ENCODE measurements at regions not wholly inside any gene's neighbourhood (a gene's known extent, or its start where the extent isn't known, plus 50 kb on each side); places are given as distances from the start of the nearest gene placed in this dataset.

DNA sequence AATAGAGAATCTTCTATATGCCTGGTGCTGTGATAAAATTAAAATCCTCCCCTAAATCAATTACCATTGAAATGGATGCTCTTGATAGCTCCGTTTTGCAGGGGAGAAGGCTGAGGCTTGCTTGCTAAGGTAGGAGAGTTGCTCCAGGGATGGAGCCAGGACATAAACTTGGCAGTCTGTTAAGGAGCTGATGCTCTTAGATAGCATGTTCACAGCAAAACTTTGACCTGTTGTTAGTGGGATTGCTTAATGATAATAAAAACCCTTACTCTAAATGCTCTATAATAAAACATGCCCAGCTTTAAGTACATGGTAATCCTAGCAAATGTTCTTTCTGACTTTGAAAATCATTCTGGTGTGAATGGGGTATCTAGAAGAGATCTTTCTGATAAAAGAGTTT lies 228.4 kb upstream of the JAG1 start:
- Histone ChIP-seq H3K9me3 (ENCODE audit: severe bottlenecking) (no peaks in the 10 kb centered on the region), H3K4me1 (ENCODE audit: insufficient read depth, poor library complexity, severe bottlenecking) (no peaks in the 10 kb centered on the region), H3K27me3 (ENCODE audit: insufficient read depth, poor library complexity, severe bottlenecking) (no peaks in the 10 kb centered on the region), H3K36me3 (ENCODE audit: low read depth) (no peaks in the 10 kb centered on the region), H3K4me3 (ENCODE audit: severe bottlenecking) (no peak overlapping the region), H3K27ac (ENCODE audit: poor library complexity, severe bottlenecking) (no peak overlapping the region)
- DNase-seq (ENCODE audit: low spot score) (no peak), ATAC-seq (ENCODE audit: low read depth) (no peak)
- TF ChIP-seq, protein P1, sequence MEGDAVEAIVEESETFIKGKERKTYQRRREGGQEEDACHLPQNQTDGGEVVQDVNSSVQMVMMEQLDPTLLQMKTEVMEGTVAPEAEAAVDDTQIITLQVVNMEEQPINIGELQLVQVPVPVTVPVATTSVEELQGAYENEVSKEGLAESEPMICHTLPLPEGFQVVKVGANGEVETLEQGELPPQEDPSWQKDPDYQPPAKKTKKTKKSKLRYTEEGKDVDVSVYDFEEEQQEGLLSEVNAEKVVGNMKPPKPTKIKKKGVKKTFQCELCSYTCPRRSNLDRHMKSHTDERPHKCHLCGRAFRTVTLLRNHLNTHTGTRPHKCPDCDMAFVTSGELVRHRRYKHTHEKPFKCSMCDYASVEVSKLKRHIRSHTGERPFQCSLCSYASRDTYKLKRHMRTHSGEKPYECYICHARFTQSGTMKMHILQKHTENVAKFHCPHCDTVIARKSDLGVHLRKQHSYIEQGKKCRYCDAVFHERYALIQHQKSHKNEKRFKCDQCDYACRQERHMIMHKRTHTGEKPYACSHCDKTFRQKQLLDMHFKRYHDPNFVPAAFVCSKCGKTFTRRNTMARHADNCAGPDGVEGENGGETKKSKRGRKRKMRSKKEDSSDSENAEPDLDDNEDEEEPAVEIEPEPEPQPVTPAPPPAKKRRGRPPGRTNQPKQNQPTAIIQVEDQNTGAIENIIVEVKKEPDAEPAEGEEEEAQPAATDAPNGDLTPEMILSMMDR (IDR thresholded peaks at IDR 0.05; ENCODE audit: poor library complexity, severe bottlenecking): no peak

DNA sequence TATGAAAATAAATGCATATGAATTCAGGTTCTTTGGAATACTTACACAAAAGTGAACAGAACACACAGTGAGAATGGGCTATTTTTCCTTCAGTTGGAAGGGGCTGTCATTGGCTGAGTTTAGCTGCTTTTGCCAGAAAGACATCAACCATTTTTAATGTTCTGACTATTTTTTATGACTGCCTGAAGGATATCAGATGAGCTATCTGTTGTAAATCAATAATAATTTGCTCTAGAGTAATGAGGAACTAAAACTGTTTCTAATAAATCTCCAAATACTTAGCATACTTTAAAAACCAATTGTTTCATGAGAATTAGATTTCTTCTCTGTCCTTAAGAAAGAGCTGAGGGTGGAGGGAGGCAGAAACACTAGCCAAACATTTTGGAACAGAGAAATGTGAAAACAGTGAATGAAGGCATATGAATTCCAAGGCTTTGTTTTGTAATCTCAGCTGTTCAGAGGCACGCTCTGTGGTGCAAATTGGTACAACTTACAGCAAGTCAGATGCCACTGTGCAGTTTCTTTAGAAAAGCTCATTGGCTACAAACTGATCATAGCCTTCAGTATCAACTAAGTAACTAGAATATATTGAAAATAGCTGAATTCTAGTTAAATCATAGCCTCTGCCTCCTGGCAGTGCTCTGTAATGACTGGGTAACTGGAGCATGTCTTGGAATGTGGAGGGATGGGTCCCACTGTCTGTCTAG lies 228.9 kb upstream of the JAG1 start:
- no peak for DNase-seq (ENCODE audit: low spot score)
- TF ChIP-seq, protein P1 (IDR thresholded peaks at IDR 0.05; ENCODE audit: poor library complexity, severe bottlenecking): no peak
- Histone ChIP-seq H3K4me3 (ENCODE audit: severe bottlenecking) (no peak overlapping the region), H3K9me3 (ENCODE audit: severe bottlenecking) (no peaks in the 10 kb centered on the region), H3K27me3 (ENCODE audit: insufficient read depth, poor library complexity, severe bottlenecking) (no peaks in the 10 kb centered on the region), H3K27ac (ENCODE audit: poor library complexity, severe bottlenecking) (no peak overlapping the region), H3K4me1 (ENCODE audit: insufficient read depth, poor library complexity, severe bottlenecking) (no peaks in the 10 kb centered on the region), H3K36me3 (ENCODE audit: low read depth) (no peaks in the 10 kb centered on the region)
- ATAC-seq (ENCODE audit: low read depth): no peak

DNA sequence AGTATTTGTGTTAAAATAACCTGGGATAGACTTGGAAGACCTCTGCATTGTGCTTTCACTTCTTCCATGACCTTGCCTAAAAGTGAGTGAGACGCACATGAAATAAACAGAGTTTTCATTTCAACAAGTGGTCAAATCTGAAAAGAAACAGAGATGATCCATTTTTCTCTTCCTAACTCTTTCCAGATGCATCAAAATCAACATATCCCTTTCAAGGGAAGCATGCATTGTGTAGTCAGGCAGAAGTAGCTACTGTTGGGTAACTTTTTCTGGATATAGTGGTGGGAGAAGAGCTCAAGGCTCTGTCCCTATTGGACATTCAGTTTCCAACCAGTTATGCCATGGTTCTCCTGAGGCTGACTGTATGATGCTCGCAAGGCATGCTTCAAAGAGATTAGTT lies 233.0 kb upstream of the JAG1 start:
- H3K27me3 ChIP-seq (ENCODE audit: insufficient read depth, poor library complexity, severe bottlenecking): no peaks in the 10 kb centered on the region
- no peaks in the 10 kb centered on the region for H3K9me3 ChIP-seq (ENCODE audit: severe bottlenecking)
- no peaks in the 10 kb centered on the region for H3K36me3 ChIP-seq (ENCODE audit: low read depth)
- TF ChIP-seq, protein P1 (IDR thresholded peaks at IDR 0.05; ENCODE audit: poor library complexity, severe bottlenecking): no peak
- no peak for ATAC-seq (ENCODE audit: low read depth)
- no peaks in the 10 kb centered on the region for H3K4me1 ChIP-seq (ENCODE audit: insufficient read depth, poor library complexity, severe bottlenecking)
- DNase-seq (ENCODE audit: low spot score): no peak
- no peak overlapping the region for H3K4me3 ChIP-seq (ENCODE audit: severe bottlenecking)
- H3K27ac ChIP-seq (ENCODE audit: poor library complexity, severe bottlenecking): no peak overlapping the region

DNA sequence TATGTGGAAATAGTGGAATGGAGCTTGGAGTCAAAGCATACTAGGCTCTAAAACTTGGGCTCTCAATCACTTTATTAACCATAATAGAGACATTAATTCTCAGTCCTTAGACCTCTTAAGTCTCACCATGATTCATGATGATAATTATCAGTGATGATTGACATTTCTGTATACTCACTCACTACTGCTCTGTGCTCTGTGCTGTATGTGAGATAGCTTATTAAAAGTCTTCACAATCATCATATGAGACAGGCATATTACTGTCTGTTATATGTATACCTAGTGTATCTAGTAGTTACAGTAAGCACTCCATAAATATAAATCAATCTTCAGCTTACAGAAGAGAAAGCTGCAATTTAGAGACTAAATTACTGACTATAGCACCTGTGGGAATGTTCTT lies 236.0 kb upstream of the JAG1 start:
- Histone ChIP-seq H3K4me1 (ENCODE audit: insufficient read depth, poor library complexity, severe bottlenecking) (no peaks in the 10 kb centered on the region), H3K9me3 (ENCODE audit: severe bottlenecking) (no peaks in the 10 kb centered on the region), H3K27me3 (ENCODE audit: insufficient read depth, poor library complexity, severe bottlenecking) (no peaks in the 10 kb centered on the region), H3K36me3 (ENCODE audit: low read depth) (no peaks in the 10 kb centered on the region), H3K4me3 (ENCODE audit: severe bottlenecking) (no peak overlapping the region), H3K27ac (ENCODE audit: poor library complexity, severe bottlenecking) (no peak overlapping the region)
- ATAC-seq (ENCODE audit: low read depth) (no peak), DNase-seq (ENCODE audit: low spot score) (no peak)
- TF ChIP-seq, protein P1 (IDR thresholded peaks at IDR 0.05; ENCODE audit: poor library complexity, severe bottlenecking): no peak

DNA sequence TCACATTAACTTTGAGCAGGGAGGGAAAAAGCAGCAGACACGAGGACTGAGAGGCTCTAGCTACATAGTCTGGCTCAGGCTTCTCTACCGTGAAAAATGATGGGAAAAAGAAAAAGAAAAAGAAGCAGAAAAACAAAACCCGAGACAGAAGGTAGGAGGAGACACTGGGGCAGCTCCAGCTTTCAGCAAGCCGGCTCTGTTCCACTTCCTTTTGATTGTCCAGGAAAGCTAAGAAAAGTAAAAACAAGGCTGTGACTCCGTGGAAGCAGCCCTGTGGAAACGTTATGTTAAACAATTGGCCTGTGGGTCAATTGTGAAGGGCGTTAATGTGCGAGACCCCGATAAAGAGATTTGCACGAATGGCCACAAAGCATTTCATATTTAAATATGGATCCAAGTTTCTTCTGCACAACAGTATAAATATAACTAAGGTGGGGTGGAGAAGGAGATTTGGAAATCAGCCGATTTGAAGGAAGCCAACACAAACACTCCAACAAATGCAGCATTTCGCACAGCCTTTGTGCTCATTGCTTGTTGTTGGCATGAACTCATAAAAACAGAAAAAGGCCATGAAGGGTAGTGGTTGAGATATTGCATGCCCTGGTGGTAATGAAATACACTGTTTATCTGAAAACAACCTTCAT lies 236.9 kb upstream of the JAG1 start:
- H3K27ac ChIP-seq (ENCODE audit: poor library complexity, severe bottlenecking): no peak overlapping the region
- H3K9me3 ChIP-seq (ENCODE audit: severe bottlenecking): no peaks in the 10 kb centered on the region
- TF ChIP-seq, protein P1 (IDR thresholded peaks at IDR 0.05; ENCODE audit: poor library complexity, severe bottlenecking): no peak
- H3K36me3 ChIP-seq (ENCODE audit: low read depth): no peaks in the 10 kb centered on the region
- DNase-seq (ENCODE audit: low spot score): no peak
- no peak overlapping the region for H3K4me3 ChIP-seq (ENCODE audit: severe bottlenecking)
- no peak for ATAC-seq (ENCODE audit: low read depth)
- H3K4me1 ChIP-seq (ENCODE audit: insufficient read depth, poor library complexity, severe bottlenecking): no peaks in the 10 kb centered on the region
- no peaks in the 10 kb centered on the region for H3K27me3 ChIP-seq (ENCODE audit: insufficient read depth, poor library complexity, severe bottlenecking)

Measured in RWPE2 (cell line).